CD8-positive, alpha-beta memory T cell (primary cell): ENCODE measurements at regions not wholly inside any gene's neighbourhood (a gene's known extent, or its start where the extent isn't known, plus 50 kb on each side); places are given as distances from the start of the nearest gene placed in this dataset.

ENCODE experiments used
- CTCF ChIA-PET: fragments of 350-600 bp; sonication (Branson Sonifier 250); formaldehyde crosslinking; loops from one replicate; lab custom pipeline; 2021; ENCODE audit warnings: antibody characterized with exemption; lab: Charles Lee
- POLR2A ChIA-PET: fragments of 350-600 bp; sonication (Branson Sonifier 250); formaldehyde crosslinking; loops from one replicate; lab custom pipeline; 2021; ENCODE audit warnings: antibody characterized with exemption; lab: Charles Lee
- DNase-seq, 5 donors: peaks; one replicate each; pipeline versions ENCODE4 v3.0.0 to v3.0.0-alpha.2; 2020 to 2022; ENCODE audit warnings: mixed read lengths in 1 of 5
- H3K27ac ChIP-seq: one replicate; pipeline ENCODE4 v1.7.0; 2013; ENCODE audit warnings: low read depth, mild to moderate bottlenecking, low read length, moderate library complexity
- H3K27me3 ChIP-seq: 2 replicates; pipeline ENCODE4 v1.7.0; 2013; ENCODE audit warnings: low read length, mild to moderate bottlenecking; ENCODE audit not compliant: insufficient read depth, poor library complexity, severe bottlenecking
- H3K36me3 ChIP-seq: 2 replicates; pipeline ENCODE4 v1.7.0; 2013; ENCODE audit warnings: mild to moderate bottlenecking, low read length, moderate library complexity; ENCODE audit not compliant: insufficient read depth
- H3K4me1 ChIP-seq: 2 replicates; pipeline ENCODE4 v1.7.0; 2013; ENCODE audit warnings: mild to moderate bottlenecking, low read length, moderate library complexity; ENCODE audit not compliant: insufficient read depth
- H3K4me3 ChIP-seq: 2 replicates; pipeline ENCODE4 v1.7.0; 2013; ENCODE audit warnings: mild to moderate bottlenecking, low read length
- H3K9me3 ChIP-seq: 2 replicates; pipeline ENCODE4 v1.7.0; 2013; ENCODE audit warnings: mild to moderate bottlenecking, low read length
- H3K27ac Mint-ChIP-seq, 8 donors: one replicate each; pipeline ENCODE4 v1.8.0; 2020 to 2021; ENCODE audit warnings: mixed read lengths in 8 of 8, mild to moderate bottlenecking in 6 of 8, inconsistent platforms in 3 of 8, moderate library complexity in 3 of 8
- H3K27me3 Mint-ChIP-seq, 2 donors: one replicate each; pipeline ENCODE4 v1.8.0; 2020 to 2021; ENCODE audit warnings: mixed read lengths in 2 of 2, mild to moderate bottlenecking in 1 of 2, moderate library complexity in 1 of 2
- H3K36me3 Mint-ChIP-seq, 3 donors: one replicate each; pipeline ENCODE4 v1.8.0; 2020 to 2021; ENCODE audit warnings: mixed read lengths in 3 of 3, inconsistent platforms in 1 of 3, mild to moderate bottlenecking in 1 of 3
- H3K4me1 Mint-ChIP-seq, 3 donors: one replicate each; pipeline ENCODE4 v1.8.0; 2020 to 2021; ENCODE audit warnings: mixed read lengths in 3 of 3, inconsistent platforms in 1 of 3, mild to moderate bottlenecking in 1 of 3
- H3K4me3 Mint-ChIP-seq, 7 donors: one replicate each; pipeline ENCODE4 v1.8.0; 2020 to 2021; ENCODE audit warnings: mixed read lengths in 7 of 7, mild to moderate bottlenecking in 6 of 7, moderate library complexity in 4 of 7, inconsistent platforms in 2 of 7
- H3K9me3 Mint-ChIP-seq, 5 donors: one replicate each; pipeline ENCODE4 v1.8.0; 2020 to 2022; ENCODE audit warnings: mixed read lengths in 5 of 5, mild to moderate bottlenecking in 3 of 5, moderate library complexity in 2 of 5, inconsistent platforms in 1 of 5

- Mint-ChIP-seq H3K36me3 (no peaks in the 10 kb centered on the region), H3K4me1 (no peaks in the 10 kb centered on the region), H3K27ac (no peak overlapping the region), H3K27me3 (peaks cover 5 to 16% of the 10 kb centered on the region in 2 donors), H3K9me3 (peaks cover 0 to 3% (median 0%) of the 10 kb centered on the region in 5 donors), H3K4me3 (no peak overlapping the region)
- POLR2A ChIA-PET: no interaction called here
- DNase-seq: no peak
- Histone ChIP-seq H3K36me3 (no peaks in the 10 kb centered on the region), H3K4me3 (no peak overlapping the region), H3K4me1 (no peaks in the 10 kb centered on the region), H3K27ac (no peak overlapping the region), H3K9me3 (no peaks in the 10 kb centered on the region), H3K27me3 (no peaks in the 10 kb centered on the region)
- CTCF ChIA-PET: no interaction called here
These were observed 236.0 kb downstream of the TBXT start for GRCh38 chr6:165931675-165932074.

- no peaks in the 10 kb centered on the region for H3K36me3 Mint-ChIP-seq
- Histone ChIP-seq H3K4me1 (no peaks in the 10 kb centered on the region), H3K27me3 (no peaks in the 10 kb centered on the region), H3K27ac (no peak overlapping the region), H3K4me3 (no peak overlapping the region), H3K36me3 (no peaks in the 10 kb centered on the region), H3K9me3 (no peaks in the 10 kb centered on the region)
- ChIA-PET CTCF (no interaction called here), POLR2A (no interaction called here)
- no peaks in the 10 kb centered on the region for H3K4me1 Mint-ChIP-seq
- peaks cover 5 to 9% of the 10 kb centered on the region in 2 donors for H3K27me3 Mint-ChIP-seq
- no peak overlapping the region for H3K27ac Mint-ChIP-seq
- peaks cover 0 to under 1% (median 0%) of the 10 kb centered on the region in 5 donors for H3K9me3 Mint-ChIP-seq
- no peak overlapping the region for H3K4me3 Mint-ChIP-seq
- no peak for DNase-seq
These were observed 236.9 kb downstream of the TBXT start for GRCh38 chr6:165930668-165931214.

DNA sequence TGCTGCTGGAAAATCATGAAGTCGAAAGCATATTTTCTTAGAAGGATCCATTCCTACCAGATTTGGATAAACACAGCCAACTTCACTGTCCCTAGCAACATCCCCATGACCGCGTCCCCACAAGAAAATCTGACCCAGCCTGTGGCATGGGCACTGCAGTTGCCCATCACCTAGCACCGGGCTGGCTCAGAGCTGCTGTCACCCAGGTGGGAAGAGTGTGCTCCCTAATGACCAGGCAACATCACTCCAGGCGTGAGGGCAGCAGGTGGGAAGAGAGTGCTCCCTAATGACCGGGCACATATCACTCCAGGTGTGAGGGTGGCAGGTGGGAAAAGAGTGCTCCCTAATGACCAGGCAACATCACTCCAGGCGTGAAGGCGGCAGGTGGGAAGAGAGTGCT, 238.0 kb downstream of the TBXT start:
- no peak overlapping the region for H3K27ac ChIP-seq
- Mint-ChIP-seq H3K4me3 (no peak overlapping the region), H3K27me3 (peaks cover 2 to 5% of the 10 kb centered on the region in 2 donors), H3K36me3 (no peaks in the 10 kb centered on the region), H3K27ac (no peak overlapping the region), H3K9me3 (no peaks in the 10 kb centered on the region), H3K4me1 (no peaks in the 10 kb centered on the region)
- no peaks in the 10 kb centered on the region for H3K4me1 ChIP-seq
- no peak overlapping the region for H3K4me3 ChIP-seq
- ChIA-PET POLR2A (no interaction called here), CTCF (no interaction called here)
- H3K9me3 ChIP-seq: no peaks in the 10 kb centered on the region
- H3K36me3 ChIP-seq: no peaks in the 10 kb centered on the region
- no peaks in the 10 kb centered on the region for H3K27me3 ChIP-seq
- no peak for DNase-seq

- no peak for DNase-seq
- no peaks in the 10 kb centered on the region for H3K36me3 Mint-ChIP-seq
- POLR2A ChIA-PET: no interaction called here
These were observed 241.3 kb downstream of the TBXT start for GRCh38 chr6:165926378-165926777.

GRCh38 chr6:165925474-165926156, 242.0 kb downstream of the TBXT start:
- Mint-ChIP-seq H3K4me1 (no peaks in the 10 kb centered on the region), H3K27me3 (peaks cover under 1 to 9% of the 10 kb centered on the region in 2 donors), H3K36me3 (no peaks in the 10 kb centered on the region), H3K4me3 (no peak overlapping the region), H3K9me3 (peaks cover 0 to 1% (median 0%) of the 10 kb centered on the region in 5 donors), H3K27ac (no peak overlapping the region)
- Histone ChIP-seq H3K9me3 (no peaks in the 10 kb centered on the region), H3K36me3 (no peaks in the 10 kb centered on the region), H3K27me3 (no peaks in the 10 kb centered on the region), H3K27ac (no peak overlapping the region), H3K4me3 (no peak overlapping the region), H3K4me1 (no peaks in the 10 kb centered on the region)
- POLR2A ChIA-PET: no interaction called here
- CTCF ChIA-PET: no interaction called here
- no peak for DNase-seq

More at GRCh38 chr6:165926378-165926777, 241.3 kb downstream of the TBXT start:
- no peaks in the 10 kb centered on the region for H3K9me3 ChIP-seq
- Mint-ChIP-seq H3K4me3 (no peak overlapping the region), H3K4me1 (no peaks in the 10 kb centered on the region), H3K27ac (no peak overlapping the region), H3K27me3 (peaks cover 0 to 7% of the 10 kb centered on the region in 2 donors), H3K9me3 (peaks cover 0 to 1% (median 0%) of the 10 kb centered on the region in 5 donors)
- H3K27ac ChIP-seq: no peak overlapping the region
- CTCF ChIA-PET: no interaction called here
- no peaks in the 10 kb centered on the region for H3K36me3 ChIP-seq
- H3K4me1 ChIP-seq: no peaks in the 10 kb centered on the region
- no peak overlapping the region for H3K4me3 ChIP-seq
- no peaks in the 10 kb centered on the region for H3K27me3 ChIP-seq

GRCh38 chr6:165922309-165922794, 245.3 kb downstream of the TBXT start:
- no peaks in the 10 kb centered on the region for H3K9me3 ChIP-seq
- H3K4me3 Mint-ChIP-seq: no peak overlapping the region
- H3K27me3 ChIP-seq: no peaks in the 10 kb centered on the region
- H3K4me3 ChIP-seq: no peak overlapping the region
- H3K36me3 ChIP-seq: no peaks in the 10 kb centered on the region
- H3K27ac ChIP-seq: no peak overlapping the region
- ChIA-PET CTCF (no interaction called here), POLR2A (no interaction called here)
- DNase-seq: no peak
- no peak overlapping the region for H3K27ac Mint-ChIP-seq
- H3K4me1 Mint-ChIP-seq: no peaks in the 10 kb centered on the region
- peaks cover 1 to 9% of the 10 kb centered on the region in 2 donors for H3K27me3 Mint-ChIP-seq
- no peaks in the 10 kb centered on the region for H3K36me3 Mint-ChIP-seq
- H3K4me1 ChIP-seq: no peaks in the 10 kb centered on the region
- H3K9me3 Mint-ChIP-seq: peaks cover 0 to 2% (median 0%) of the 10 kb centered on the region in 5 donors

- no peak overlapping the region for H3K4me3 ChIP-seq
- Mint-ChIP-seq H3K4me3 (no peak overlapping the region), H3K27me3 (peaks cover 1 to 9% of the 10 kb centered on the region in 2 donors), H3K4me1 (no peaks in the 10 kb centered on the region), H3K9me3 (peaks cover 0 to 2% (median 0%) of the 10 kb centered on the region in 5 donors), H3K36me3 (no peaks in the 10 kb centered on the region), H3K27ac (no peak overlapping the region)
- no peaks in the 10 kb centered on the region for H3K4me1 ChIP-seq
- no peak overlapping the region for H3K27ac ChIP-seq
- DNase-seq: no peak
- H3K36me3 ChIP-seq: no peaks in the 10 kb centered on the region
- ChIA-PET POLR2A (no interaction called here), CTCF (no interaction called here)
- H3K9me3 ChIP-seq: no peaks in the 10 kb centered on the region
- H3K27me3 ChIP-seq: no peaks in the 10 kb centered on the region
These were observed 246.6 kb downstream of the TBXT start for GRCh38 chr6:165920896-165921671.

DNA sequence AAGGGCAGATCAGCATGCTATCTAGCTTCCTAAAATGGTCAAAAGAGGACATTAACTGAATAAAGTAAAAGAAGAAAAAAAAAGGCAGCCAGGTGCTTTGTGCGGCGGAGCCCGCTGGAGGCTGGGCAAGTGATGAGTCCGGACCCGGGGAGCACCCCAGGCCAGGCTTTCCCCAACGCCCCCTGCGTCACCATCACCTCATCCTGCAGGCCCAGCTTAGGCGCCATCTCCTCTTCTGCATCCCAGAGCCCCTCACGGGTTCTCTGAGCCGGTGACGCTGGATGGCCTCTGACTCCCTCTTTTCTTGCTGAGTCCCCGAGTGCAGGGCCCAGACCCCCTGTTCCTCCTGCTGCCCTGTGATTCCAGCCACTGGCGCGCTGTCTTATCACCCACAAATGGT, 250.1 kb downstream of the TBXT start:
- no peak overlapping the region for H3K4me3 Mint-ChIP-seq
- H3K36me3 ChIP-seq: no peaks in the 10 kb centered on the region
- ChIA-PET POLR2A (no interaction called here), CTCF (no interaction called here)
- peaks cover 0 to 2% (median 0%) of the 10 kb centered on the region in 5 donors for H3K9me3 Mint-ChIP-seq
- peaks cover 2 to 9% of the 10 kb centered on the region in 2 donors for H3K27me3 Mint-ChIP-seq
- H3K4me3 ChIP-seq: no peak overlapping the region
- no peaks in the 10 kb centered on the region for H3K27me3 ChIP-seq
- H3K27ac ChIP-seq: no peak overlapping the region
- no peaks in the 10 kb centered on the region for H3K4me1 ChIP-seq
- H3K4me1 Mint-ChIP-seq: no peaks in the 10 kb centered on the region
- H3K27ac Mint-ChIP-seq: no peak overlapping the region
- no peaks in the 10 kb centered on the region for H3K9me3 ChIP-seq
- H3K36me3 Mint-ChIP-seq: no peaks in the 10 kb centered on the region
- DNase-seq: no peak
